K562 (cell line): ENCODE measurements at regions not wholly inside any gene's neighbourhood (a gene's known extent, or its start where the extent isn't known, plus 50 kb on each side); places are given as distances from the start of the nearest gene placed in this dataset.
A peak's percentile ranks its signal among the peaks of the same experiment; 100 is the strongest.

Experiments
- ASH1L ChIP-seq: fragments of 450-650 bp; IDR thresholded peaks from 2 replicates; pipeline ENCODE4 v1.6.1; 2018; ENCODE audit warnings: borderline replicate concordance, mild to moderate bottlenecking, low read depth; ENCODE audit not compliant: partially characterized antibody
- ETS2 ChIP-seq: IDR thresholded peaks from 2 replicates; pipeline ENCODE4 v1.6.1; 2016; ENCODE audit warnings: borderline replicate concordance, missing genetic modification characterization, mild to moderate bottlenecking, moderate library complexity, missing compliant biosample characterization; ENCODE audit not compliant: poor library complexity, severe bottlenecking
- GABPB1 ChIP-seq: sonication (generic); formaldehyde crosslinking; IDR thresholded peaks from 2 replicates; pipeline ENCODE4 v1.8.0; 2022; ENCODE audit warnings: mild to moderate bottlenecking, missing genetic modification reagents
- GATA2 ChIP-seq: sonication (generic); formaldehyde crosslinking; IDR thresholded peaks from 2 replicates; pipeline ENCODE4 v1.4.0; 2020; ENCODE audit warnings: mild to moderate bottlenecking, missing genetic modification reagents
- GTF2E2 ChIP-seq: fragments of 200-800 bp; sonication (Bioruptor generic); IDR thresholded peaks from 2 replicates; pipeline ENCODE4 v1.6.1; 2016; ENCODE audit warnings: missing genetic modification characterization, missing compliant biosample characterization
- HDGF ChIP-seq: fragments of 450-650 bp; IDR thresholded peaks from 2 replicates; pipeline ENCODE4 v1.6.1; 2016
- HLTF ChIP-seq: fragments of 450-650 bp; IDR thresholded peaks from 2 replicates; pipeline ENCODE4 v1.6.1; 2016
- HMBOX1 ChIP-seq: sonication (generic); IDR thresholded peaks from 2 replicates; pipeline ENCODE4 v1.6.1; 2016
- IRF2 ChIP-seq: sonication (generic); formaldehyde crosslinking; IDR thresholded peaks from 2 replicates; pipeline ENCODE4 v1.8.1; 2022; ENCODE audit warnings: mild to moderate bottlenecking, missing genetic modification reagents
- MYBL2 ChIP-seq, 2 experiments: fragments of 450-650 bp in 1 of 2; sonication (generic) in 1 of 2; formaldehyde crosslinking in 1 of 2; IDR thresholded peaks; 2 replicates each; pipeline versions ENCODE4 v1.6.1 to v1.8.1; 2017 to 2022; ENCODE audit warnings: borderline replicate concordance in 1 of 2, inconsistent platforms in 1 of 2, low read depth in 1 of 2, mild to moderate bottlenecking in 1 of 2, missing genetic modification reagents in 1 of 2, moderate library complexity in 1 of 2
- PCBP1 ChIP-seq: fragments of 200-400 bp; formaldehyde crosslinking; IDR thresholded peaks from 2 replicates; pipeline ENCODE4 v1.6.1; 2018; ENCODE audit warnings: mild to moderate bottlenecking, low read depth, low read length; ENCODE audit not compliant: poor library complexity, severe bottlenecking
- PHTF2 ChIP-seq: fragments of 250-450 bp; sonication (Bioruptor Pico); IDR thresholded peaks from 2 replicates; pipeline ENCODE4 v1.5.0; 2021; ENCODE audit warnings: mild to moderate bottlenecking
- POLR3G ChIP-seq: IDR thresholded peaks from 2 replicates; pipeline ENCODE4 v1.6.1; 2011; ENCODE audit not compliant: insufficient read length, insufficient replicate concordance; ENCODE audit errors: extremely low read depth
- SIN3A ChIP-seq, 2 experiments: fragments of 150-350 bp in 1 of 2; IDR thresholded peaks; 2 replicates each; pipeline ENCODE4 v1.6.1; 2011 to 2016; ENCODE audit warnings: borderline replicate concordance in 2 of 2, low read depth in 2 of 2, low read length in 2 of 2, mild to moderate bottlenecking in 2 of 2, moderate library complexity in 2 of 2; ENCODE audit not compliant: control insufficient read depth in 1 of 2
- SRSF3 ChIP-seq: fragments of 200-400 bp; formaldehyde crosslinking; IDR thresholded peaks from 2 replicates; pipeline ENCODE4 v1.6.1; 2016; ENCODE audit warnings: mild to moderate bottlenecking, low read length, moderate library complexity; ENCODE audit not compliant: insufficient read depth
- ZBTB11 ChIP-seq, 3 experiments: fragments of 200-800 bp in 1 of 3; fragments of 250-450 bp in 1 of 3; fragments of 450-650 bp in 1 of 3; sonication (Bioruptor Pico) in 1 of 3; sonication (Bioruptor generic) in 1 of 3; formaldehyde crosslinking in 1 of 3; IDR thresholded peaks; 2 replicates each; pipeline versions ENCODE4 v1.6.1 to v1.8.0; 2016 to 2022; ENCODE audit warnings: mild to moderate bottlenecking in 2 of 3, missing genetic modification characterization in 2 of 3, missing compliant biosample characterization in 1 of 3, moderate library complexity in 1 of 3
- ZKSCAN1 ChIP-seq: fragments of 150-350 bp; IDR thresholded peaks from 2 replicates; pipeline ENCODE4 v1.6.1; 2016; ENCODE audit warnings: low read depth, low read length
- ZNF124 ChIP-seq: sonication (generic); formaldehyde crosslinking; IDR thresholded peaks from 2 replicates; pipeline ENCODE4 v1.8.1; 2022; ENCODE audit warnings: missing genetic modification reagents
- ZNF224 ChIP-seq: sonication (generic); formaldehyde crosslinking; IDR thresholded peaks from 2 replicates; pipeline ENCODE4 v1.8.0; 2022; ENCODE audit warnings: mild to moderate bottlenecking, missing genetic modification reagents
- ZNF449 ChIP-seq: fragments of 250-450 bp; sonication (Bioruptor Pico); IDR thresholded peaks from 2 replicates; pipeline ENCODE4 v1.8.0; 2022; ENCODE audit warnings: moderate library complexity, mild to moderate bottlenecking, inconsistent platforms
- ZNF583 ChIP-seq: fragments of 250-450 bp; sonication (Bioruptor Pico); IDR thresholded peaks from 2 replicates; pipeline ENCODE4 v1.4.0; 2020
- ZNF668 ChIP-seq: fragments of 250-450 bp; sonication (Bioruptor Pico); IDR thresholded peaks from 2 replicates; pipeline ENCODE4 v1.8.0; 2022; ENCODE audit warnings: mild to moderate bottlenecking, inconsistent platforms
- ZNF75A ChIP-seq: fragments of 450-650 bp; formaldehyde crosslinking; IDR thresholded peaks from 2 replicates; pipeline ENCODE4 v1.4.0; 2020; ENCODE audit warnings: mild to moderate bottlenecking

GRCh38 chr10:91103384-91104192 lies 116.9 kb upstream of the PCGF5 start (continued):
- no peak for TF ChIP-seq ZNF449 (CRISPR knock-in tag)
- no peak for TF ChIP-seq ZNF124 (CRISPR knock-in tag)
- no peak for TF ChIP-seq PCBP1
- no peak for TF ChIP-seq HDGF
- no peak for TF ChIP-seq ZKSCAN1
- TF ChIP-seq GABPB1 (CRISPR knock-in tag), result no peak
- no peak for TF ChIP-seq ZNF75A (CRISPR knock-in tag)
- no peak for TF ChIP-seq PHTF2 (CRISPR knock-in tag)
- TF ChIP-seq ZNF668 (CRISPR knock-in tag), result no peak
- no peak for TF ChIP-seq ZNF224
- peak; percentile 73 for TF ChIP-seq GATA2 (CRISPR knock-in tag)
- TF ChIP-seq IRF2 (CRISPR knock-in tag), result no peak
- TF ChIP-seq GTF2E2 (tag), result no peak; the same call in 1 of the 2 replicates
- no peak for TF ChIP-seq HMBOX1
- no peak for TF ChIP-seq ZBTB11 (CRISPR knock-in tag; IDR thresholded peaks at IDR 0.05)
- no peak for TF ChIP-seq HLTF
- no peak for TF ChIP-seq ZNF583
- TF ChIP-seq ASH1L, result no peak
- TF ChIP-seq ETS2 (tag), result no peak
- TF ChIP-seq MYBL2 (IDR thresholded peaks at IDR 0.05; ENCODE audit: low read depth), result no peak
- TF ChIP-seq MYBL2 (CRISPR knock-in tag; IDR thresholded peaks at IDR 0.05; ENCODE audit: borderline replicate concordance), result no peak
- TF ChIP-seq SIN3A (IDR thresholded peaks at IDR 0.05; ENCODE audit: borderline replicate concordance in 2 of 2, control insufficient read depth in 1 of 2, low read depth in 2 of 2, low read length in 2 of 2), result no peak
- TF ChIP-seq POLR3G, result no peak
- no peak for TF ChIP-seq SRSF3
